NCI-H2081 treated with DMSO at 0.1 percent for 48 hours (cell line): ENCODE measurements at regions not wholly inside any gene's neighbourhood (a gene's known extent, or its start where the extent isn't known, plus 50 kb on each side); places are given as distances from the start of the nearest gene placed in this dataset.

Experiments
- DNase-seq: peaks from one replicate; lab custom pipeline; 2025; lab: John Stamatoyannopoulos, UW

GRCh38 chr17:5785867-5786509 lies 201.7 kb upstream of the NLRP1 start:
- no peak for DNase-seq

- DNase-seq, result no peak
Observed at GRCh38 chr17:5786510-5786875, 202.2 kb upstream of the NLRP1 start.

- no peak for DNase-seq
Observed at GRCh38 chr17:5788266-5788900, 204.1 kb upstream of the NLRP1 start.

- no peak for DNase-seq
Observed at GRCh38 chr17:5789528-5789927, 205.2 kb upstream of the NLRP1 start.

- no peak for DNase-seq
Observed at GRCh38 chr17:5793157-5793556, 208.8 kb upstream of the NLRP1 start.

GRCh38 chr17:5793899-5794298 lies 209.6 kb upstream of the NLRP1 start:
- no peak for DNase-seq

- no peak for DNase-seq
Observed at GRCh38 chr17:5794385-5794784, 210.1 kb upstream of the NLRP1 start.

- DNase-seq, result no peak
Observed at GRCh38 chr17:5794881-5795506, 210.7 kb upstream of the NLRP1 start.

GRCh38 chr17:5797447-5798050 lies 213.2 kb upstream of the NLRP1 start:
- no peak for DNase-seq

- DNase-seq, result no peak
Observed at GRCh38 chr17:5798094-5798493, 213.8 kb upstream of the NLRP1 start.

GRCh38 chr17:5800131-5800530 lies 215.8 kb upstream of the NLRP1 start:
- no peak for DNase-seq

- no peak for DNase-seq
Observed at GRCh38 chr17:5800646-5801045, 216.3 kb upstream of the NLRP1 start.

GRCh38 chr17:5804251-5804650 lies 219.9 kb upstream of the NLRP1 start:
- no peak for DNase-seq

- DNase-seq, result no peak
Observed at GRCh38 chr17:5809056-5809455, 224.7 kb upstream of the NLRP1 start.

GRCh38 chr17:5809580-5810188 lies 225.4 kb upstream of the NLRP1 start:
- DNase-seq, result no peak

- no peak for DNase-seq
Observed at GRCh38 chr17:5812590-5812989, 228.3 kb upstream of the NLRP1 start.

GRCh38 chr17:5813357-5813756 lies 229.0 kb upstream of the NLRP1 start:
- DNase-seq, result no peak

- no peak for DNase-seq
Observed at GRCh38 chr17:5815396-5815795, 231.1 kb upstream of the NLRP1 start.

GRCh38 chr17:5816491-5817070 lies 232.3 kb upstream of the NLRP1 start:
- no peak for DNase-seq

GRCh38 chr17:5817475-5818395 lies 233.4 kb upstream of the NLRP1 start:
- DNase-seq, result no peak

- no peak for DNase-seq
Observed at GRCh38 chr17:5819396-5819795, 235.1 kb upstream of the NLRP1 start.
